GM21515 (cell line): ENCODE measurements at regions not wholly inside any gene's neighbourhood (a gene's known extent, or its start where the extent isn't known, plus 50 kb on each side); places are given as distances from the start of the nearest gene placed in this dataset.
"Not testable (repeated sequence)": the region's sequence is repeated elsewhere in the genome, so short reads cannot be mapped to it uniquely, and the experiment has no call there.

Experiments
- ATAC-seq: cut with Tn5 transposase; IDR thresholded peaks from one replicate; pipeline ENCODE4 v1.9.1; 2021; ENCODE audit not compliant: unreplicated experiment

DNA sequence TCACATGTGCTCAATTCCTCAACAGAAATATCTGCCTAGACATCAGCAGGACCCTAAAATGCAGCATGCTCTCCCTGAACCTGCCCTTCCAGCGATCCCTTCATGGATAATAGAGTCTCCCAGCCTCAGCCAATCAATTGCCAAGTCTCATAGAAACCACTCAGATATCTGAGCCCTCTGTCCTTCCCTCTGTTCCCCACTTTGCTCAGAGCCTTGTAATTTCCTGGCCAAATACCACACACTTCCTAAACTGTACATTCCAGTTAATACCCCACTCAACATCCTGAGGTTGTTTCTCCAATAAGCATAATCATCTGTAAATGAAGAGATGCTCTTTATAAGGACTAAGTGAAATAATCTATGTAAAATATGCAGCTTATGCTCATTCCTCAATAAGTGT lies 59.3 kb upstream of the PTGFRN start:
- ATAC-seq, result no peak

DNA sequence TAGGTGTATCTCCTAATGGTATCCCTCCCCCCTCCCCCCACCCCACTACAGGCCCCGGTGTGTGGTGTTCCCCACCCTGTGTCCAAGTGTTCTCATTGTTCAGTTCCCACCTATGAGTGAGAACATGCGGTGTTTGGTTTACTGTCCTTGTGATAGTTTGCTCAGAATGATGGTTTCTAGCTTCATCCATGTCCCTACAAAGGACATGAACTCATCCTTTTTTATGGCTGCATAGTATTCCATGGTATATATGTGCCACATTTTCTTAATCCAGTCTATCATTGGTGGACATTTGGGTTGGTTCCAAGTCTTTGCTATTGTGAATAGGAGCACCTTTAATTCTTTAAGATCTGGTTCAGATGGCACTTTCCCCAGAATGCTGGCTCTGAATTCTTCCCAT lies 58.5 kb upstream of the PTGFRN start:
- ATAC-seq, result not testable (repeated sequence)

GRCh38 chr1:116851846-116852245 lies 57.9 kb upstream of the PTGFRN start:
- no peak for ATAC-seq

DNA sequence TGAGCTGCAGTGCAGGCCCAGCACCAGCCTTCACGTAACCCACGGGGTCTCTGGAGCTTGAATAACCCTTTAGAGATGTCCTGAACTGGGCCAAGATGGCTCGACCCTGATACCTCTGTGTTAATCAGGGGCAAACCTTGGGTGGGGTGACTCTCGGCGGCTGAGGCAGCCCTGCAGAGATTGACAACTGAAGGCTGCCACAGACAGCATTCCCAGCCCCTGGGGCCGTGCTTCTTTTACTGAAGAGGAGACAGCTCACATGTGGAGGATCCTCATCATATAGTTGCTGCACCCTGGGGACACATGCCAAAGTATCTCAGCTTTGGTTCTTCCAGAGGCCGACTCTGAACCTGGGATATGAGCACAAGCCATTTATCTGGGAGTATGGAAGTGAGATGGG lies 57.3 kb upstream of the PTGFRN start:
- ATAC-seq, result no peak

DNA sequence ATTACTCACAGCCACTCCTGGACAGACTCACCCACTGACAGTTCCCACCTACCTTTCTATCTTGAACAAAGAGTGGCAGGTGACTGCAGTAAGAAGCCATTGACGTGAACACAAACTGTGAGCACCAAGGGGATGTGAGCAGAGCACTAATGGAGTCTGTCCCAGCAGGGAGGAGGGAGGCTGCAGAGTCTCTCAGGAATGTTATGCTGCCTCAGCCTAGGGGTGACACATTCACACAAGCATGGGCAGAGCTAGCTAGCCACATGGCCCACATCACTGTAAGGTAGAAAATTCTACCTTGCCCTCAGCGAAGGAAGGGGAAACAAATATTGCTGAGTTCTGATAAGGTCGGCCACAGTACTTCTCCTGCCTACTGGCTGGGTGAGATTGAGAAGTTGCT lies 56.8 kb upstream of the PTGFRN start:
- no peak for ATAC-seq

DNA sequence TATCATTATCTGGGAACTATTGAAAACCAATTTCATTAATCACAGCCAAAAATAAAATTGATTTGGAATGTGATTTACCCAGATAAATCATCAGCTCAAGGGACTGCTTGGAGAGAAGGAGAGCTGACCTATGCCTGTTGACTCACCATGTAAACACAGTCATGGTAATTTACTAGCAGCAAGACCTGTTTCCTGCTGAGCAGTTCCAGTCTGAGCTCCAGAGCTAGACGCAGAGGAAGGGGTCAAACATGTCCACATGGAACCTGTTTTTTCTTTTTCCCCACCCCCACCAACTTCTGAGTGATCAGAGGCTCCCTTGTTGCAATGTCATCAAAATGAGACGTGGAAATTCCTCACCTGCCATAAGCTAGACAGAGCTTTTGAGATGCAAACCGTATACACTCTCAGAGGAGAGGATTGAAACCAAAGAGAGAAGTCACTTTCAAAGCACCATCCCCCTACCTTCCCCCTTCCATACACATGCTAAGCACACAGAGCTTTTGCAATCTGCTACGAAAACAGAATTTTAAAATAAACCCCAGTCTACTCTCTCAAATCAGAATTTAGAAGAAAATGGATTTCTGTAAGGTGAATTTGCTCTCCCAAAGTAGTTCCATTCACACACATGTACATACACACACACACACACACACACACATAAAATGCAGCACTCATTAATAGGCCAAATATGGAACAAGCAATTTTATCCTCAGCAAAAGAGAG lies 55.9 kb upstream of the PTGFRN start:
- no peak for ATAC-seq

DNA sequence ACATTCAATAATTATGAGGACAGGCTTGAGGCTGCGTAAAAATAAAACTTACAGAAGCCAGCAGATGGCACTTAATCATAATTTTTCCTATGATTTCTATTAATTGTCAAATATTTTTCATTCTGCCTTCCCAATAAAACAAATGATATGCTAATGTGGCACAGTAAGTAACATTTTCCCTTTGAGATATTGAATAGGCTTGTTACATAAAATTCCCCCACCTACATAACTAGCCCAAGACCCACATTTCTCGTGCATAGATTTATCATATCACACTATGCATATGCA lies 55.4 kb upstream of the PTGFRN start:
- ATAC-seq, result no peak

- no peak for ATAC-seq
Measured at GRCh38 chr1:116854716-116855115, 55.0 kb upstream of the PTGFRN start.

DNA sequence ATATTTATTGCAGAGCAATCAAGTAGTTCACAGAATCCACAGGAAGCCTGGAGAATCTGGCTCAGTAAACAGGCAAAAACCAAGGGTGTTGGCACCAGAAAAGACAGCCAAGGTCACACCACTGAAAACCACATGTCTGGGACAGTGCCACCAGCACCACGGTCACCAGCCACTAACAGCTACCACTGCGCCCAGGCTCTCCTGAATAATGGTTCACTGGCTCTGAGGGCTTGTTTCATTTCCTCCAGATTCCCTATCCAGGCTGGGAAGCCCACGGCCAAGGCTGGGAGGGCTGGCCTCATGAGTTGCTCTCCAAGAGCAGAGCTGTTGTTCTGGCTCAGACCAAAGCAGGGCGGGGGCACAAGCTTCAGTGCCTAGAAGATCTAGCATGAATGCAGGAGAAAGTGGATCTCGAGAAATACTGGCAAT lies 54.5 kb upstream of the PTGFRN start:
- ATAC-seq, result no peak

- ATAC-seq, result no peak
Measured at GRCh38 chr1:116855773-116856201, 53.9 kb upstream of the PTGFRN start.

GRCh38 chr1:116856312-116856711 lies 53.4 kb upstream of the PTGFRN start:
- ATAC-seq, result no peak

DNA sequence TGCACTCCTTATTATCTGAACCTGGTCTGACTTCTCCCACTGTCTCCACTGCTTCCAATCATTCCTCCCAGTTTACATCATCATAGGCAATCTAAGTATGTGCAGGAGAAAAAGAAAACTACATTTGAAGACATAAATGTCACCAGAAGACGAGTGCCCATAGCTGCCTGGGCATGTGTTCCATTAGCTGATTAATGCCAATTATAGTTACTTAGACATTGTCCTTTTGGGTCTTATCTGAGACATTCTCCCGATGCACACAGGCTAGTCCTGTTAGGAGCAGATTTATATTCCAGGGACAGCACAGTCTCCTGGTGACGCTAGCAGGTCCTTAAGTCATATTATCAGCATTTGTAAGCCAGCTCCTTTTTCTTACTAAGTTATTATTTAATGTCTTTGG lies 52.6 kb upstream of the PTGFRN start:
- ATAC-seq, result no peak
